K562 (cell line): ENCODE measurements at regions not wholly inside any gene's neighbourhood (a gene's known extent, or its start where the extent isn't known, plus 50 kb on each side); places are given as distances from the start of the nearest gene placed in this dataset.

Experiments
- DIDO1 ChIP-seq: fragments of 450-650 bp; IDR thresholded peaks from 2 replicates; pipeline ENCODE4 v1.6.1; 2016; ENCODE audit warnings: low read depth, missing biosample characterization, missing genetic modification characterization
- EP300 ChIP-seq: IDR thresholded peaks from 2 replicates; pipeline ENCODE4 v1.6.1; 2012; ENCODE audit warnings: low read length, improper control_type of control experiment
- HCFC1 ChIP-seq: IDR thresholded peaks from 2 replicates; pipeline ENCODE4 v1.6.1; 2012; ENCODE audit warnings: low read depth, low read length, improper control_type of control experiment
- MYC ChIP-seq, 2 experiments: fragments of 250-450 bp in 1 of 2; sonication (Bioruptor Pico) in 1 of 2; IDR thresholded peaks; 2 replicates each; pipeline versions ENCODE4 v1.5.1 to v1.6.1; 2012 to 2021; ENCODE audit warnings: low read depth in 2 of 2, borderline replicate concordance in 1 of 2, improper control_type of control experiment in 1 of 2, low read length in 1 of 2, mild to moderate bottlenecking in 1 of 2, moderate library complexity in 1 of 2
- NFIX ChIP-seq: fragments of 250-450 bp; sonication (Bioruptor Pico); IDR thresholded peaks from 2 replicates; pipeline ENCODE4 v1.4.0; 2020; ENCODE audit warnings: low read depth, mild to moderate bottlenecking, moderate library complexity
- RBM22 ChIP-seq: fragments of 200-400 bp; formaldehyde crosslinking; IDR thresholded peaks from 2 replicates; pipeline ENCODE4 v1.6.1; 2018; ENCODE audit warnings: low read length, low read depth; ENCODE audit not compliant: poor library complexity, severe bottlenecking
- SMAD3 ChIP-seq: fragments of 450-650 bp; formaldehyde crosslinking; conservative IDR thresholded peaks from 2 replicates; pipeline ENCODE4 v1.4.0; 2020; ENCODE audit warnings: mild to moderate bottlenecking
- ZNF133 ChIP-seq: fragments of 250-450 bp; sonication (Bioruptor Pico); IDR thresholded peaks from 2 replicates; pipeline ENCODE4 v1.4.0; 2020; ENCODE audit warnings: mild to moderate bottlenecking
- ZNF79 ChIP-seq: fragments of 250-450 bp; sonication (Bioruptor Pico); IDR thresholded peaks from 2 replicates; pipeline ENCODE4 v1.4.0; 2020; ENCODE audit warnings: low read depth, mild to moderate bottlenecking, moderate library complexity
- TF ChIP-seq, protein P1 (sequence below), 2 experiments: fragments of 450-650 bp in 1 of 2; sonication (generic) in 1 of 2; formaldehyde crosslinking in 1 of 2; IDR thresholded peaks in 1 of 2; conservative IDR thresholded peaks in 1 of 2; 2 replicates each; pipeline versions ENCODE4 v1.6.1 to v1.8.1; 2016 to 2023; ENCODE audit warnings: mild to moderate bottlenecking in 2 of 2, moderate library complexity in 2 of 2, inconsistent platforms in 1 of 2, missing genetic modification reagents in 1 of 2
- TF ChIP-seq, protein P2 (sequence below): fragments of 250-450 bp; sonication (Bioruptor Pico); IDR thresholded peaks from 2 replicates; pipeline ENCODE4 v1.4.0; 2020
- TF ChIP-seq, protein P3 (sequence below): fragments of 450-650 bp; IDR thresholded peaks from 2 replicates; pipeline ENCODE4 v1.6.1; 2016; ENCODE audit warnings: missing biosample characterization, missing genetic modification characterization
- TF ChIP-seq, protein P4 (sequence below): fragments of 450-650 bp; IDR thresholded peaks from 2 replicates; pipeline ENCODE4 v1.6.1; 2016; ENCODE audit warnings: low read depth

DNA sequence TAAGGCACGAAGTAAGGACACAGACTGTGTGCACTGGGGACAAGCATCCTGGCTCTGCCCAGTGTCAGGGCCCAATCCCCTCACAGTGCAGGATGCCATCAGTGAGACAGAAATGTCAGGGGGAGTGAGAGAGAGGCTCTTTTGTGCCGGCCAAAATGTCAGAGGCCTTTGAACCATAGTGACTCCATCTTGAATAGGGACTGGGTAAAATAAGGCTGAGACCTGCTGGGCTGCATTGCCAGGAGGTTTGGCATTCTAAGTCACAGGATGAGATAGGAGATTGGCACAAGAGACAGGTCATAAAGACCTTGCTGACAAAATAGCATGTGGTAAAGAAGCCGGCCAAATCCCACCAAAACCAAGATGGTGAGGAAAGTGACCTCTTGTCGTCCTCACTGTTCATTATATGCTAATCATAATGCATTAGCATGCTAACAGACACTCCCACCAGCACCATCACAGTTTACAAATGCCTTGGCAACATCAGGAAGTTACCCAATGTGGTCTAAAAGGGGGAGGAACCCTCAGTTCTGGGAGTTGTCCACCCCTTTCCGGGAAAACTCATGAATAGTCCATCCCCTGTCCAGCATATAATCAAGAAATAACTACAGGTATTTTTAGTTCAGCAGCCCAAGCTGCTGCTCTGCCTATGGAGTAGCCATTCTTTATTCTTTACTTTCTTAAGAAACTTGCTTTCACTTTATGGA lies 337.4 kb downstream of the LPIN1 start (continued):
- TF ChIP-seq, protein P1, sequence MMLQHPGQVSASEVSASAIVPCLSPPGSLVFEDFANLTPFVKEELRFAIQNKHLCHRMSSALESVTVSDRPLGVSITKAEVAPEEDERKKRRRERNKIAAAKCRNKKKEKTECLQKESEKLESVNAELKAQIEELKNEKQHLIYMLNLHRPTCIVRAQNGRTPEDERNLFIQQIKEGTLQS (IDR thresholded peaks at IDR 0.05): 0 out of 2 replicates have a peak, but pooled peaks have one; percentile 17
- TF ChIP-seq, protein P1 (CRISPR knock-in tag; conservative IDR thresholded peaks at IDR 0.05): no peak
- TF ChIP-seq EP300: peak; percentile 28; the same call in 1 of the 2 replicates
- peak; percentile 83; the same call in 1 of the 2 replicates for TF ChIP-seq ZNF133
- TF ChIP-seq HCFC1: no peak
- TF ChIP-seq NFIX (CRISPR knock-in tag): 0 out of 2 replicates have a peak, but pooled peaks have one; percentile 31
- peak; percentile 93 for TF ChIP-seq SMAD3
- no peak for TF ChIP-seq MYC (IDR thresholded peaks at IDR 0.05; ENCODE audit: low read depth, low read length)
- peak; percentile 80; the same call in 1 of the 2 replicates for TF ChIP-seq MYC (CRISPR knock-in tag; IDR thresholded peaks at IDR 0.05; ENCODE audit: borderline replicate concordance, low read depth)
- TF ChIP-seq, protein P2, sequence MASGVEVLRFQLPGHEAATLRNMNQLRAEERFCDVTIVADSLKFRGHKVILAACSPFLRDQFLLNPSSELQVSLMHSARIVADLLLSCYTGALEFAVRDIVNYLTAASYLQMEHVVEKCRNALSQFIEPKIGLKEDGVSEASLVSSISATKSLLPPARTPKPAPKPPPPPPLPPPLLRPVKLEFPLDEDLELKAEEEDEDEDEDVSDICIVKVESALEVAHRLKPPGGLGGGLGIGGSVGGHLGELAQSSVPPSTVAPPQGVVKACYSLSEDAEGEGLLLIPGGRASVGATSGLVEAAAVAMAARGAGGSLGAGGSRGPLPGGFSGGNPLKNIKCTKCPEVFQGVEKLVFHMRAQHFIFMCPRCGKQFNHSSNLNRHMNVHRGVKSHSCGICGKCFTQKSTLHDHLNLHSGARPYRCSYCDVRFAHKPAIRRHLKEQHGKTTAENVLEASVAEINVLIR (CRISPR knock-in tag): peak; percentile 61
- TF ChIP-seq RBM22: no peak
- TF ChIP-seq, protein P3, sequence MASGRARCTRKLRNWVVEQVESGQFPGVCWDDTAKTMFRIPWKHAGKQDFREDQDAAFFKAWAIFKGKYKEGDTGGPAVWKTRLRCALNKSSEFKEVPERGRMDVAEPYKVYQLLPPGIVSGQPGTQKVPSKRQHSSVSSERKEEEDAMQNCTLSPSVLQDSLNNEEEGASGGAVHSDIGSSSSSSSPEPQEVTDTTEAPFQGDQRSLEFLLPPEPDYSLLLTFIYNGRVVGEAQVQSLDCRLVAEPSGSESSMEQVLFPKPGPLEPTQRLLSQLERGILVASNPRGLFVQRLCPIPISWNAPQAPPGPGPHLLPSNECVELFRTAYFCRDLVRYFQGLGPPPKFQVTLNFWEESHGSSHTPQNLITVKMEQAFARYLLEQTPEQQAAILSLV (tag): peak; percentile 92
- TF ChIP-seq ZNF79 (CRISPR knock-in tag): peak; percentile 82
- TF ChIP-seq DIDO1 (tag): peak; percentile 72
- TF ChIP-seq, protein P4, sequence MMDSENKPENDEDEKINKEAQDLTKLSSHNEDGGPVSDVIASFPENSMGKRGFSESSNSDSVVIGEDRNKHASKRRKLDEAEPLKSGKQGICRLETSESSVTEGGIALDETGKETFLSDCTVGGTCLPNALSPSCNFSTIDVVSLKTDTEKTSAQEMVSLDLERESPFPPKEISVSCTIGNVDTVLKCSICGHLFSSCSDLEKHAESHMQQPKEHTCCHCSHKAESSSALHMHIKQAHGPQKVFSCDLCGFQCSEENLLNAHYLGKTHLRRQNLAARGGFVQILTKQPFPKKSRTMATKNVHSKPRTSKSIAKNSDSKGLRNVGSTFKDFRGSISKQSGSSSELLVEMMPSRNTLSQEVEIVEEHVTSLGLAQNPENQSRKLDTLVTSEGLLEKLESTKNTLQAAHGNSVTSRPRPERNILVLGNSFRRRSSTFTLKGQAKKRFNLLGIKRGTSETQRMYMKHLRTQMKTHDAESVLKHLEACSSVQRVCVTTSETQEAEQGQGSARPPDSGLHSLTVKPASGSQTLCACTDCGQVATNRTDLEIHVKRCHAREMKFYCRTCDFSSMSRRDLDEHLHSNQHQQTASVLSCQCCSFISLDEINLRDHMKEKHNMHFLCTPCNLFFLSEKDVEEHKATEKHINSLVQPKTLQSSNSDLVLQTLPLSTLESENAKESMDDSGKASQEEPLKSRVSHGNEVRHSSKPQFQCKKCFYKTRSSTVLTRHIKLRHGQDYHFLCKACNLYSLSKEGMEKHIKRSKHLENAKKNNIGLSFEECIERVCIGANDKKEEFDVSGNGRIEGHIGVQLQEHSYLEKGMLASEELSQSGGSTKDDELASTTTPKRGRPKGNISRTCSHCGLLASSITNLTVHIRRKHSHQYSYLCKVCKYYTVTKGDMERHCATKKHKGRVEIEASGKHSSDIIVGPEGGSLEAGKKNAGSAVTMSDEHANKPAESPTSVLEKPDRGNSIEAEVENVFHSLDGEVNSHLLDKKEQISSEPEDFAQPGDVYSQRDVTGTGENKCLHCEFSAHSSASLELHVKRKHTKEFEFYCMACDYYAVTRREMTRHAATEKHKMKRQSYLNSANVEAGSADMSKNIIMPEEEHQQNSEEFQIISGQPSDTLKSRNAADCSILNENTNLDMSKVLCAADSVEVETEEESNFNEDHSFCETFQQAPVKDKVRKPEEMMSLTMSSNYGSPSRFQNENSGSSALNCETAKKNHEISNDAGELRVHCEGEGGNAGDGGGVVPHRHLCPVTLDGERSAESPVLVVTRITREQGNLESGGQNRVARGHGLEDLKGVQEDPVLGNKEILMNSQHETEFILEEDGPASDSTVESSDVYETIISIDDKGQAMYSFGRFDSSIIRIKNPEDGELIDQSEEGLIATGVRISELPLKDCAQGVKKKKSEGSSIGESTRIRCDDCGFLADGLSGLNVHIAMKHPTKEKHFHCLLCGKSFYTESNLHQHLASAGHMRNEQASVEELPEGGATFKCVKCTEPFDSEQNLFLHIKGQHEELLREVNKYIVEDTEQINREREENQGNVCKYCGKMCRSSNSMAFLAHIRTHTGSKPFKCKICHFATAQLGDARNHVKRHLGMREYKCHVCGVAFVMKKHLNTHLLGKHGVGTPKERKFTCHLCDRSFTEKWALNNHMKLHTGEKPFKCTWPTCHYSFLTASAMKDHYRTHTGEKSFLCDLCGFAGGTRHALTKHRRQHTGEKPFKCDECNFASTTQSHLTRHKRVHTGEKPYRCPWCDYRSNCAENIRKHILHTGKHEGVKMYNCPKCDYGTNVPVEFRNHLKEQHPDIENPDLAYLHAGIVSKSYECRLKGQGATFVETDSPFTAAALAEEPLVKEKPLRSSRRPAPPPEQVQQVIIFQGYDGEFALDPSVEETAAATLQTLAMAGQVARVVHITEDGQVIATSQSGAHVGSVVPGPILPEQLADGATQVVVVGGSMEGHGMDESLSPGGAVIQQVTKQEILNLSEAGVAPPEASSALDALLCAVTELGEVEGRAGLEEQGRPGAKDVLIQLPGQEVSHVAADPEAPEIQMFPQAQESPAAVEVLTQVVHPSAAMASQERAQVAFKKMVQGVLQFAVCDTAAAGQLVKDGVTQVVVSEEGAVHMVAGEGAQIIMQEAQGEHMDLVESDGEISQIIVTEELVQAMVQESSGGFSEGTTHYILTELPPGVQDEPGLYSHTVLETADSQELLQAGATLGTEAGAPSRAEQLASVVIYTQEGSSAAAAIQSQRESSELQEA: no peak
